Fibroblast of mammary gland (primary cell): ENCODE measurements at regions not wholly inside any gene's neighbourhood (a gene's known extent, or its start where the extent isn't known, plus 50 kb on each side); places are given as distances from the start of the nearest gene placed in this dataset.
"Not testable (repeated sequence)": the region's sequence is repeated elsewhere in the genome, so short reads cannot be mapped to it uniquely, and the experiment has no call there.

Source experiments
- DNase-seq: peaks from one replicate; pipeline ENCODE4 v3.0.0-alpha.2; 2010; ENCODE audit warnings: low read depth
- H3K4me3 ChIP-seq: 2 replicates; pipeline ENCODE4 v1.5.1; 2011; ENCODE audit warnings: low read depth, mild to moderate bottlenecking, low read length, moderate library complexity; ENCODE audit not compliant: control insufficient read depth
- TF ChIP-seq, protein P1 (sequence below): conservative IDR thresholded peaks from 2 replicates; pipeline ENCODE4 v1.5.1; 2011; ENCODE audit warnings: low read depth, low read length, inconsistent platforms; ENCODE audit not compliant: control insufficient read depth, insufficient read depth

GRCh38 chr11:134591338-134591737 lies 179.3 kb upstream of the B3GAT1 start:
- TF ChIP-seq, protein P1, sequence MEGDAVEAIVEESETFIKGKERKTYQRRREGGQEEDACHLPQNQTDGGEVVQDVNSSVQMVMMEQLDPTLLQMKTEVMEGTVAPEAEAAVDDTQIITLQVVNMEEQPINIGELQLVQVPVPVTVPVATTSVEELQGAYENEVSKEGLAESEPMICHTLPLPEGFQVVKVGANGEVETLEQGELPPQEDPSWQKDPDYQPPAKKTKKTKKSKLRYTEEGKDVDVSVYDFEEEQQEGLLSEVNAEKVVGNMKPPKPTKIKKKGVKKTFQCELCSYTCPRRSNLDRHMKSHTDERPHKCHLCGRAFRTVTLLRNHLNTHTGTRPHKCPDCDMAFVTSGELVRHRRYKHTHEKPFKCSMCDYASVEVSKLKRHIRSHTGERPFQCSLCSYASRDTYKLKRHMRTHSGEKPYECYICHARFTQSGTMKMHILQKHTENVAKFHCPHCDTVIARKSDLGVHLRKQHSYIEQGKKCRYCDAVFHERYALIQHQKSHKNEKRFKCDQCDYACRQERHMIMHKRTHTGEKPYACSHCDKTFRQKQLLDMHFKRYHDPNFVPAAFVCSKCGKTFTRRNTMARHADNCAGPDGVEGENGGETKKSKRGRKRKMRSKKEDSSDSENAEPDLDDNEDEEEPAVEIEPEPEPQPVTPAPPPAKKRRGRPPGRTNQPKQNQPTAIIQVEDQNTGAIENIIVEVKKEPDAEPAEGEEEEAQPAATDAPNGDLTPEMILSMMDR = no peak
- DNase-seq = no peak
- H3K4me3 ChIP-seq = no peak overlapping the region

- no peak overlapping the region for H3K4me3 ChIP-seq
These were observed 177.1 kb upstream of the B3GAT1 start for GRCh38 chr11:134589129-134589528.

GRCh38 chr11:134588460-134589110 lies 176.5 kb upstream of the B3GAT1 start:
- not testable (repeated sequence) for H3K4me3 ChIP-seq, DNase-seq

More at GRCh38 chr11:134589129-134589528, 177.1 kb upstream of the B3GAT1 start:
- DNase-seq = no peak
- TF ChIP-seq, protein P1 = no peak

- TF ChIP-seq, protein P1 = no peak
- no peak for DNase-seq
- H3K4me3 ChIP-seq = no peak overlapping the region
These were observed 175.3 kb upstream of the B3GAT1 start for GRCh38 chr11:134587345-134587744.

GRCh38 chr11:134586726-134587125 lies 174.7 kb upstream of the B3GAT1 start:
- TF ChIP-seq, protein P1 = no peak
- no peak for DNase-seq
- no peak overlapping the region for H3K4me3 ChIP-seq

GRCh38 chr11:134585666-134586610 lies 173.9 kb upstream of the B3GAT1 start:
- TF ChIP-seq, protein P1 = no peak
- no peak for DNase-seq
- no peak overlapping the region for H3K4me3 ChIP-seq
